MCF 10A (cell line): ENCODE measurements at regions not wholly inside any gene's neighbourhood (a gene's known extent, or its start where the extent isn't known, plus 50 kb on each side); places are given as distances from the start of the nearest gene placed in this dataset.

Source experiments
- BruUV-seq: library from RNA; stranded (reverse); fragments of 400-500 nt; replicated peaks from 2 replicates; lab custom pipeline; 2021; lab: Mats Ljungman, UMichigan
- CTCF ChIA-PET: fragments of 300-600 bp; sonication (Branson Sonifier 250); formaldehyde crosslinking; extraction: SDS; loops from one replicate; lab custom pipeline; 2021; ENCODE audit warnings: antibody characterized with exemption, inconsistent platforms; lab: Yijun Ruan, JAX
- POLR2A ChIA-PET: fragments of 300-600, 350-650 bp; sonication (Branson Sonifier 250); formaldehyde crosslinking; extraction: SDS; loops from one replicate; lab custom pipeline; 2020; ENCODE audit warnings: antibody characterized with exemption, inconsistent platforms; lab: Yijun Ruan, JAX
- DNase-seq: peaks from one replicate; pipeline ENCODE4 v3.0.0-alpha.2; 2018; ENCODE audit not compliant: unreplicated experiment
- H3K27ac Mint-ChIP-seq: one replicate; pipeline ENCODE4 v1.8.0; 2022; ENCODE audit warnings: mild to moderate bottlenecking, low read depth, mixed read lengths; ENCODE audit not compliant: unreplicated experiment
- H3K27me3 Mint-ChIP-seq: one replicate; pipeline ENCODE4 v1.8.0; 2022; ENCODE audit warnings: mixed read lengths; ENCODE audit not compliant: insufficient read depth, unreplicated experiment
- H3K36me3 Mint-ChIP-seq: one replicate; pipeline ENCODE4 v1.8.0; 2022; ENCODE audit warnings: mild to moderate bottlenecking, moderate library complexity, mixed read lengths; ENCODE audit not compliant: insufficient read depth, unreplicated experiment
- H3K4me1 Mint-ChIP-seq: one replicate; pipeline ENCODE4 v1.8.0; 2022; ENCODE audit warnings: mixed read lengths; ENCODE audit not compliant: insufficient read depth, unreplicated experiment
- H3K4me3 Mint-ChIP-seq: one replicate; pipeline ENCODE4 v1.8.0; 2022; ENCODE audit warnings: mild to moderate bottlenecking, moderate library complexity, mixed read lengths; ENCODE audit not compliant: unreplicated experiment
- H3K9me3 Mint-ChIP-seq: one replicate; pipeline ENCODE4 v1.8.0; 2022; ENCODE audit warnings: mixed read lengths; ENCODE audit not compliant: unreplicated experiment
- CTCF ChIP-seq: fragments of 200-600 bp; IDR thresholded peaks from one replicate; pipeline ENCODE4 v1.8.0; 2022; ENCODE audit warnings: antibody characterized with exemption, mild to moderate bottlenecking; ENCODE audit not compliant: unreplicated experiment
- intact Hi-C: fragments of 100-400 bp; cut with micrococcal nuclease; formaldehyde crosslinking; loops from 2 replicates; pipeline ENCODE4 v1.14.1; 2022

- POLR2A ChIA-PET, result interaction anchor here (0.5 kb wide), 1 partner anchor 184 kb away, joined by 3 read pairs; no protein-coding TSS in a partner anchor
- BruUV-seq, result no TSS peak
- CTCF ChIA-PET, result interaction anchor here (0.7 kb wide), 3 partner anchors 31 to 231 kb away, joined by 3 read pairs; no protein-coding TSS in a partner anchor
- no peaks in the 10 kb centered on the region for H3K36me3 Mint-ChIP-seq
- no peaks in the 10 kb centered on the region for H3K27me3 Mint-ChIP-seq
- no peak for TF ChIP-seq CTCF
- intact Hi-C loops, result no loop called here
- H3K4me3 Mint-ChIP-seq, result no peak overlapping the region
- no peaks in the 10 kb centered on the region for H3K9me3 Mint-ChIP-seq
- DNase-seq, result no peak
- H3K27ac Mint-ChIP-seq, result no peak overlapping the region
- peaks cover 23% of the 10 kb centered on the region for H3K4me1 Mint-ChIP-seq
Observed at GRCh38 chr14:80379035-80379434, 167.7 kb upstream of the DIO2 start.

DNA sequence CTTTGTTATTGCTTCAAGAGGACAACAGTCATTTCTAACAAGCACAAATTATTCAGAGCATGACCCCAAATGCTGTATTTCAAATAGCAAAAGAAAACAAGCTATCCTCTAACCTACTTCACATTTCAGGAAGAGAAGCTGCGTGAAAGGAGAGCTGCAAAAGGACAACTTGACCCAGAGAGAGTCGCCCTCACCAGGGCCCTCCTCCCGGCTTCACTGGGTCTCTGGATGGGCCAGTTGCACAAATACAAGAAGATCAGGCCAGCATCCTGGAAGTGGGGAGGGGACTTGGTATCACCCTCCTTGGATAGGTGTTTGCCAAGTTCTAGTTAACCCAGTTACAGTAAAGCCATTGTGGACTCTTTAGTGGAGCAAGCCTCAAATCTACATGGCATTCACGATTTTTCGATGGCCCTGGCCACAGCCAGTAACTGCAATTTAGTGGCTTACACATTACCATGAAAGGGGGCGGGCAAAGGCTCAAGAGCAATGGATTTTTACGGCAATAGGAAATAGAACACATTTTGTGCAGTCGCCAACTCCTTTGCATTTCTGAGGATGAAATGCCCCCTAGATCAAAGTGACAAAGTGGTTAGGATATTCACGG, 166.9 kb upstream of the DIO2 start:
- H3K9me3 Mint-ChIP-seq, result no peaks in the 10 kb centered on the region
- intact Hi-C loops, result no loop called here
- ChIA-PET CTCF (interaction anchor here (0.7 kb wide), 3 partner anchors 32 to 230 kb away, joined by 3 read pairs; no protein-coding TSS in a partner anchor), POLR2A (no interaction called here)
- H3K4me1 Mint-ChIP-seq, result peaks cover 19% of the 10 kb centered on the region
- H3K27me3 Mint-ChIP-seq, result no peaks in the 10 kb centered on the region
- H3K27ac Mint-ChIP-seq, result no peak overlapping the region
- TF ChIP-seq CTCF, result no peak
- BruUV-seq, result no TSS peak
- DNase-seq, result no peak
- H3K36me3 Mint-ChIP-seq, result no peaks in the 10 kb centered on the region
- H3K4me3 Mint-ChIP-seq, result no peak overlapping the region

DNA sequence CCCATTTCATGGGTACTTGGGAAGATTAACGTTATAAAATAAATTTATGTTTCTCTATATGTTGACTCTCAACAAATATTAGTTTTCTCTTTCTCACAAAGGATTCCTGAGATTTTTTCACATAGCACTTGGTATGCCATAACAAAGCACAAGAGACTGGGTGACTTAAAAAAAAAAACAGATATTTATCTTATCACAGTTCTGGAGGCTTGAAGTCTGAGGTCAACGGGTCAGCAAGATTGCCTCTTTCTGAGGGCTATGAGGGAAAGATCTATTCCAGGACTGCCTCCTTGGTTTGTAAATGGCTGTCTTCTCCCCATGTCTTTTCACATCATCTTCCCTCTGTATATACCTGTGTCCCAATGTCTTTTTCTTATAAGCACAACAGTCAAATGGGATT, 153.5 kb upstream of the DIO2 start:
- no peak for DNase-seq
- intact Hi-C loops, result loop anchor here (1.0 to 2.0 kb wide), 2 partner anchors 152 to 309 kb away; no protein-coding TSS in a partner anchor
- no TSS peak for BruUV-seq

More for the DNA sequence above, 153.5 kb upstream of the DIO2 start:
- H3K27me3 Mint-ChIP-seq, result no peaks in the 10 kb centered on the region
- H3K4me3 Mint-ChIP-seq, result no peak overlapping the region
- H3K27ac Mint-ChIP-seq, result peak overlapping the region; percentile 55
- POLR2A ChIA-PET, result no interaction called here
- H3K9me3 Mint-ChIP-seq, result no peaks in the 10 kb centered on the region
- H3K36me3 Mint-ChIP-seq, result no peaks in the 10 kb centered on the region
- CTCF ChIA-PET, result interaction anchor here (0.6 to 2.1 kb wide), 9 partner anchors 9 to 485 kb away, joined by 3 to 10 read pairs (median 4); no protein-coding TSS in a partner anchor
- TF ChIP-seq CTCF, result no peak
- H3K4me1 Mint-ChIP-seq, result no peaks in the 10 kb centered on the region
